SK-N-SH treated with all-trans-retinoic acid at 6 μM for 48 hours (cell line): ENCODE measurements at regions not wholly inside any gene's neighbourhood (a gene's known extent, or its start where the extent isn't known, plus 50 kb on each side); places are given as distances from the start of the nearest gene placed in this dataset.
"Not testable (repeated sequence)": the region's sequence is repeated elsewhere in the genome, so short reads cannot be mapped to it uniquely, and the experiment has no call there.

Experiments used
- ATAC-seq: fragments of 200-7000 bp; cut with Tn5 transposase; 3 replicates; pipeline ENCODE4 v1.9.1; 2020; ENCODE audit warnings: mild to moderate bottlenecking, moderate library complexity
- ARNTL ChIP-seq: fragments of 450-650 bp; formaldehyde crosslinking; IDR thresholded peaks from 2 replicates; pipeline ENCODE4 v1.5.0; 2020; ENCODE audit warnings: low read depth, mild to moderate bottlenecking, moderate library complexity, borderline replicate concordance
- BACH2 ChIP-seq: fragments of 250-450 bp; sonication (Bioruptor Pico); IDR thresholded peaks from 2 replicates; pipeline ENCODE4 v1.9.0; 2021; ENCODE audit warnings: mild to moderate bottlenecking, borderline replicate concordance
- CREB5 ChIP-seq: fragments of 250-450 bp; sonication (Bioruptor Pico); IDR thresholded peaks from 2 replicates; pipeline ENCODE4 v1.5.1; 2020; ENCODE audit warnings: low read depth, mild to moderate bottlenecking, moderate library complexity
- CSDC2 ChIP-seq: fragments of 250-450 bp; sonication (Bioruptor Pico); IDR thresholded peaks from 2 replicates; pipeline ENCODE4 v1.5.0; 2020; ENCODE audit warnings: mild to moderate bottlenecking, moderate library complexity
- CSRNP3 ChIP-seq: fragments of 250-450 bp; sonication (Bioruptor Pico); IDR thresholded peaks from 2 replicates; pipeline ENCODE4 v1.5.1; 2021; ENCODE audit warnings: mild to moderate bottlenecking, moderate library complexity
- ESRRG ChIP-seq: fragments of 250-450 bp; sonication (Bioruptor Pico); IDR thresholded peaks from 2 replicates; pipeline ENCODE4 v1.6.1; 2021; ENCODE audit warnings: mild to moderate bottlenecking
- GLIS3 ChIP-seq: fragments of 250-450 bp; sonication (Bioruptor Pico); IDR thresholded peaks from 2 replicates; pipeline ENCODE4 v1.5.0; 2020; ENCODE audit warnings: mild to moderate bottlenecking, moderate library complexity
- ISL1 ChIP-seq: fragments of 250-450 bp; sonication (Bioruptor Pico); IDR thresholded peaks from 2 replicates; pipeline ENCODE4 v2.1.2; 2022; ENCODE audit warnings: mild to moderate bottlenecking, moderate library complexity
- OSR1 ChIP-seq: fragments of 250-450 bp; sonication (Bioruptor Pico); IDR thresholded peaks from 2 replicates; pipeline ENCODE4 v1.8.0; 2022; ENCODE audit warnings: moderate library complexity, mild to moderate bottlenecking, inconsistent platforms
- PATZ1 ChIP-seq: fragments of 250-450 bp; sonication (Bioruptor Pico); IDR thresholded peaks from 2 replicates; pipeline ENCODE4 v1.8.0; 2020; ENCODE audit warnings: mild to moderate bottlenecking, moderate library complexity, borderline replicate concordance
- POU6F1 ChIP-seq: fragments of 250-450 bp; sonication (Bioruptor Pico); IDR thresholded peaks from 2 replicates; pipeline ENCODE4 v1.8.0; 2021; ENCODE audit warnings: low read depth, mild to moderate bottlenecking, moderate library complexity, borderline replicate concordance
- PPARA ChIP-seq: fragments of 250-450 bp; sonication (Bioruptor Pico); IDR thresholded peaks from 2 replicates; pipeline ENCODE4 v1.5.0; 2020; ENCODE audit warnings: mild to moderate bottlenecking, borderline replicate concordance
- RARB ChIP-seq: fragments of 250-450 bp; sonication (Bioruptor Pico); IDR thresholded peaks from 2 replicates; pipeline ENCODE4 v1.8.0; 2021; ENCODE audit warnings: mild to moderate bottlenecking, moderate library complexity
- SNAI2 ChIP-seq: fragments of 250-450 bp; sonication (Bioruptor Pico); IDR thresholded peaks from 2 replicates; pipeline ENCODE4 v1.5.0; 2020; ENCODE audit warnings: mild to moderate bottlenecking, moderate library complexity
- TCF4 ChIP-seq: fragments of 250-450 bp; sonication (Bioruptor Pico); IDR thresholded peaks from 2 replicates; pipeline ENCODE4 v1.8.0; 2021; ENCODE audit warnings: mild to moderate bottlenecking, moderate library complexity, borderline replicate concordance
- TOX ChIP-seq: fragments of 250-450 bp; sonication (Bioruptor Pico); IDR thresholded peaks from 2 replicates; pipeline ENCODE4 v1.8.0; 2021; ENCODE audit warnings: mild to moderate bottlenecking, moderate library complexity, borderline replicate concordance
- TSHZ2 ChIP-seq: fragments of 250-450 bp; sonication (Bioruptor Pico); IDR thresholded peaks from 2 replicates; pipeline ENCODE4 v1.5.0; 2020; ENCODE audit warnings: mild to moderate bottlenecking, moderate library complexity
- ZC3H10 ChIP-seq: fragments of 250-450 bp; sonication (Bioruptor Pico); IDR thresholded peaks from 2 replicates; pipeline ENCODE4 v1.5.1; 2021; ENCODE audit warnings: mild to moderate bottlenecking, moderate library complexity
- ZFP3 ChIP-seq: fragments of 250-450 bp; sonication (Bioruptor Pico); IDR thresholded peaks from 2 replicates; pipeline ENCODE4 v1.5.0; 2020; ENCODE audit warnings: mild to moderate bottlenecking, moderate library complexity
- ZFP30 ChIP-seq: fragments of 450-650 bp; formaldehyde crosslinking; IDR thresholded peaks from 2 replicates; pipeline ENCODE4 v1.5.0; 2022; ENCODE audit warnings: mild to moderate bottlenecking, moderate library complexity
- ZNF565 ChIP-seq: fragments of 450-650 bp; formaldehyde crosslinking; conservative IDR thresholded peaks from 2 replicates; pipeline ENCODE4 v1.5.0; 2020; ENCODE audit warnings: low read depth, mild to moderate bottlenecking, moderate library complexity
- ZNF70 ChIP-seq: fragments of 450-650 bp; formaldehyde crosslinking; IDR thresholded peaks from 2 replicates; pipeline ENCODE4 v1.5.0; 2020; ENCODE audit warnings: mild to moderate bottlenecking, moderate library complexity
- ZNF8 ChIP-seq: fragments of 450-650 bp; formaldehyde crosslinking; IDR thresholded peaks from 2 replicates; pipeline ENCODE4 v1.5.0; 2020; ENCODE audit warnings: mild to moderate bottlenecking, moderate library complexity

- TF ChIP-seq ARNTL (CRISPR knock-in tag) (no peak), TOX (no peak), ZFP30 (no peak), TSHZ2 (CRISPR knock-in tag) (no peak), CSDC2 (CRISPR knock-in tag) (no peak), ZFP3 (CRISPR knock-in tag) (no peak), CREB5 (no peak), ZC3H10 (CRISPR knock-in tag) (no peak), ZNF70 (CRISPR knock-in tag) (no peak), ZNF565 (CRISPR knock-in tag) (no peak), TCF4 (no peak), OSR1 (CRISPR knock-in tag) (no peak), ZNF8 (CRISPR knock-in tag) (no peak), RARB (CRISPR knock-in tag) (no peak)
- TF ChIP-seq, all 23 proteins: peak for 0
- no peak for ATAC-seq
These were observed 73.3 kb upstream of the PNPT1 start for GRCh38 chr2:55766947-55767346.

GRCh38 chr2:55765708-55766107, 72.1 kb upstream of the PNPT1 start:
- not testable (repeated sequence) for ATAC-seq

- no peak for ATAC-seq
- TF ChIP-seq BACH2 (CRISPR knock-in tag): no peak
- no peak for TF ChIP-seq PPARA (CRISPR knock-in tag)
- no peak for TF ChIP-seq ZNF565 (CRISPR knock-in tag)
- no peak for TF ChIP-seq ZNF70 (CRISPR knock-in tag)
- TF ChIP-seq RARB (CRISPR knock-in tag): no peak
- TF ChIP-seq CREB5: no peak
- no peak for TF ChIP-seq OSR1 (CRISPR knock-in tag)
- TF ChIP-seq SNAI2: no peak
- TF ChIP-seq POU6F1: no peak
- no peak for TF ChIP-seq ARNTL (CRISPR knock-in tag)
- no peak for TF ChIP-seq PATZ1 (CRISPR knock-in tag)
- TF ChIP-seq CSDC2 (CRISPR knock-in tag): no peak
- no peak for TF ChIP-seq CSRNP3 (CRISPR knock-in tag)
- TF ChIP-seq ZFP30: no peak
- TF ChIP-seq TSHZ2 (CRISPR knock-in tag): no peak
- no peak for TF ChIP-seq GLIS3 (CRISPR knock-in tag)
- TF ChIP-seq ISL1 (CRISPR knock-in tag): no peak
- no peak for TF ChIP-seq ESRRG (CRISPR knock-in tag)
- TF ChIP-seq, all 23 proteins: peak for 0
These were observed 70.1 kb upstream of the PNPT1 start for GRCh38 chr2:55763721-55764120.
